ENCODE measurements at regions not wholly inside any gene's neighbourhood (a gene's known extent, or its start where the extent isn't known, plus 50 kb on each side); places are given as distances from the start of the nearest gene placed in this dataset.

DNA sequence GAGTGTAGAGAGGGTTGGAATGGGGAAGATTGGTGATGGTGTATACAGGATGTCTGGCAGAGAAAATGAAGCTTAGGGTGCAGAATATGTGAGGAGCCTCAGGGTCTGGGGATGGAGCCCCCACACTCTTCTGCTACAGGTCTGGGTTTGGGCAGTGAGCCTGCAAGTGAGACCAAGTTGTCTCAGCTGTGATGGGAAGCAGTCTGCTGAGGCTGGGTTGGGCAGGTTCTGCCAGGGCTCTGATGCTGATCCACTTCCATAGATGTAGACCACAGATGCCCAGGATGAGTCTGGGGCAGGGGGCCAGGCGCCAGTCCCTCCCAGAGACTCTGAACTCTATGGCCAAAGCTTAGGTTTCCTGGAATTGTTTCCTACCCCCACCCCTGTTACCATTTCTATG is 516.9 kb downstream of the PTPRU start:
- DNase-seq (ENCODE audit: low spot score) = no peak

DNA sequence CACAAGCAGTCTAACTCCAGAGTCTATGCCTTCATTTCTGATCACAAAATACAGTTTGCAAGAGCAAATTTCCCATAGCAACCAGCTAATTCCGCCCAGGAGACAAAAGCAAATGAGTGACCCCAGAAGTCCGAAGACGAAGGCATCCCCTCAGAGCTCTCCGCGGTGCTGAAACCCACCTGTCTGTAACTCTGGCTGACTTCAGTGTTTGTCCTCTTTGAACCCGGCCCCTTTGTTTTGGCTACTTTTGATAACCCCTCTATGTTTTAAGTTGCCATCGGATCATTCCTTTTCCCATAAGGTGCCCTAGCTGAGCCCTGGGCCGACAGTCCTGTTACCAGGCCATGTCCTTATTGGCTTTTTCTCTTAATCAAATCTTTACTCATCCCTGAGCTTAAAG is 515.8 kb downstream of the PTPRU start:
- no peak for DNase-seq (ENCODE audit: low spot score)

GRCh38 chr1:29749024-29749945 is 513.0 kb downstream of the PTPRU start:
- DNase-seq (ENCODE audit: low spot score) = no peak

- DNase-seq (ENCODE audit: low spot score) = no peak
These were observed 510.9 kb downstream of the PTPRU start for GRCh38 chr1:29747196-29747595.

DNA sequence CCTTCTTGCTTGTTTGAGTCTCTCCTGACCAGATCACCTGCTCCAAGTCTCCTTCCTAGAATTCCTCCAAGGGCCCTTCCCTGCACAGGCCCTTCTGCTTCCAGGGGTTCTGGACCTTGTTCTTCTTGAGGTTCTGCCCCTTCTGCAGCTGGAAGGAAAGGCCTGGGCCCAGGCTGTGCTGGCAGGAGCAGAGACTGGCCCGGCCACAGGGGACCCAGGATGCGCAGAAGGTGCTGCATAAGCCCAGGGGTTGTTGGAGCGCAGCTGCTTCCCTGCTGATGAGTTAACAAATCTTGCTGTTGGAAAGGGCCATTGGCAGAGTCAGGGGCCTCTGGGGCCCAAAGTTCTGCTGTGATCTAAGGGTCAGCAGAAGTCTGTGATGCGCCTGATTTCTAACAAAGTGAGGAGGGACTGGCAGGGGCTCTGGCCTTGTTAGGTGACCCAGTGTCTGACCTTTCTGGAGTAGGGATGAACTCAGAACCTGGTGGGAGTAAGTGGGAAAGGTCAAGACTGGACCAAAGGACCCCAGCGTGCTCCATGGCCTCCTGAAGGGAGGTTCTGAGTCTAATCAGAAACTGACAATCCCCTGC is 509.8 kb downstream of the PTPRU start:
- no peak for DNase-seq (ENCODE audit: low spot score)

- DNase-seq (ENCODE audit: low spot score) = no peak
These were observed 508.6 kb downstream of the PTPRU start for GRCh38 chr1:29744684-29745490.

DNA sequence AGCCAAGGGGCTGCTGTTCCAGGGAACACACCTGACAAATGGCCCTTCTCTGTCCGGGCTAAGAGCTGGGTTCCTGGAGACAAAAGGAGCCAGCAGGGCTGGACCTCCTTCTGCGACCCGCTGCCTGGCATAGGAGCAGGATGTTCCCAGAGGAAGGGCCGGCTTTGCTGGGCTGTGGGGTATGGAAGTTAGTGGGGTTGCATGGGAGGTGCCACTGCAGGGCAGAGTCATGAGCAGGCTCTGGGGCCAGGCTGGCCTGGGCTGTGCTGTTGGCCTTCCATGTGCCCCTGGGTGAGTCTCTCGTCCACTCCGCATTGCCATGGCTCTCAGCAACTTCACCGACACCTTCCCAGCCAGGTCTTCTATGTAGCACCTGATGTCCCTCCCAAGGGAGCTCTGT is 507.6 kb downstream of the PTPRU start:
- DNase-seq (ENCODE audit: low spot score) = no peak

GRCh38 chr1:29743264-29743663 is 506.9 kb downstream of the PTPRU start:
- DNase-seq (ENCODE audit: low spot score) = no peak

DNA sequence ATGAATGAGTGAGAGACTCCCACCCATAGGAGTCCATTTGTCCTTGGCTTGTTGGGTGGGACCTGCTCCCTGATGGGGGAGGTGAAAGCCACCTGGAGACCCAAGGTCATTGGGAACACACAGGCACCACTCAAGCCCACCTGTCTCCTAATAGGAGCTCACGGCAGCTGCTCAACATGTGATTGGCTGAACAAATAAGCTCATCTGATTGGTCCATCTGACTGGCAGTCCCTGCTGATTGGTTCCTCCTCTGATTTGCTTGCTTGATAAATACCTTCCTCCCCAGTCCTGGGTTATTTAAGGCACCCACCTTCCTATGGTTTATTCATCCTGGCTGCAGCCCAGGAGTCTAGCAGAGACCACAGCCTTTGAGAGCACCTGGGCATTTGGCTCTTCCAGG is 502.9 kb downstream of the PTPRU start:
- no peak for DNase-seq (ENCODE audit: low spot score)

DNA sequence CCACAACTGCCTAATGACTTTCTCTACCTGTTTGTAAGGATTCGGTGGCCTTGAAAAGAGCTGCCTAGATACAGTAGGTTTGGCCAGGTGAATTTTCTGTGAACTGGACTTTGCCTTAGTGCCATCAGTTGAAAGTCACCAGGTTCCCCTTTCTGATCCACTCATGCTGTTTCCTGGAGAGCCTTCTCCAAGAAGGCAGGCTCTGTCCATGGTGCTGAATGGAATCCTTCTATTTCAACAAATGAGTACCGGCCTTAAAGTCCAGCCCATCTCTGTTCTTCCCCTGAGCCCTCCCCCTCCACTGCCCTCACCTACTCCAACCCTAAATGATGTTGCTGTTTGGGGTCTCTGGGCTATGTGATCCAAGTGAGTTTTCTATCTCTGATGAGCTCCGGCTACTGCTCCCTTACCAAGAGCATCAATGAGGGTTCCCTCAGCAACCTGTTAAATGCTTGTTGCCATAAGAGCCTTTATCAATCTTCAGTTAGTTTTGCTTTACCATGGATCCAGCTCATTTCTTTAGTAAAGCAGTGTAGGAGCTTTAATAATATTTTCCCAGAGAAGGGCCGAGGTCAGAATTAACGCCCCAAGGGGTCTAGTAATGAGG is 500.4 kb downstream of the PTPRU start:
- DNase-seq (ENCODE audit: low spot score) = no peak

DNA sequence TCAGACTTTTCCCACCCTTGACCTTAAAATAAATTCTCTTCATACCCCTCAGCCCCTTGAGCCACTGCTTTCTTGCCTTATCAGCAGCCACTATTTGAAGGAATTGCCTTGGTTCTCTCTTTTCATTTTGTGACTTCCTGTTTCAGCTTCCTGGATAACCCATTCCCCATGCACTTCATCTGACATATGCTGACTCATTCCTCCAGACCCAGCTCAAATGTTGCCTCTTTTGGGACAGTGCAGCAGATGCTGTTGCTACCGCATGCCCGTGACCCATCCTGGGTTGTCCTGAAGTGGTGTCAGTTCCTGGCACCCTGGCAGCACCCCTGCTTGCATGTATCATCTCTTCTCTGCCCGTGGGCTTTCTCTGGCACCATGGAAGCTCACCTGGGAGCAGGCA is 496.1 kb downstream of the PTPRU start:
- no peak for DNase-seq (ENCODE audit: low spot score)

- no peak for DNase-seq (ENCODE audit: low spot score)
These were observed 494.3 kb downstream of the PTPRU start for GRCh38 chr1:29730623-29731022.

GRCh38 chr1:29729281-29729680 is 493.0 kb downstream of the PTPRU start:
- no peak for DNase-seq (ENCODE audit: low spot score)

GRCh38 chr1:29728703-29729102 is 492.4 kb downstream of the PTPRU start:
- no peak for DNase-seq (ENCODE audit: low spot score)

- no peak for DNase-seq (ENCODE audit: low spot score)
These were observed 488.9 kb downstream of the PTPRU start for GRCh38 chr1:29725262-29725661.

- DNase-seq (ENCODE audit: low spot score) = no peak
These were observed 486.3 kb downstream of the PTPRU start for GRCh38 chr1:29722598-29722997.

GRCh38 chr1:29719253-29719652 is 482.9 kb downstream of the PTPRU start:
- no peak for DNase-seq (ENCODE audit: low spot score)

- no peak for DNase-seq (ENCODE audit: low spot score)
These were observed 482.5 kb downstream of the PTPRU start for GRCh38 chr1:29718791-29719190.

- DNase-seq (ENCODE audit: low spot score) = no peak
These were observed 480.0 kb downstream of the PTPRU start for GRCh38 chr1:29716306-29716705.

DNA sequence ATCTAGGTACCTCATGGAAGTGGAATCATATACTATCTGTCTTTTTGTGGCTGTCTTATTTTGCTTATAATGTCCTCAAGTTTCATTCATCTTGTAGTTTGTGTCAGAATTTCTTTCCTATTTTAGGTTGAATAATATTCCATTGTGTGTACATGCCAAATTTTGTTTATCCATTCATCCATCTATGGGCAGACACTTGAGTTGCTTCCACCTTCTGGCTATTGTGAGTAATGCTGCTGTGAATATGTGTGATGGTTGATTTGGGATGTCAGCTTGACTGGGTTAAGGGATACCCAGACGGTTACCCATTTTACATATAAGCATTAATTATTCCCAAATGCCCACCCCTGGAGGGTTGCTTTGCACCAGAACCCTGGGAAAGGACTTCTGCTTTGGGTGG is 477.5 kb downstream of the PTPRU start:
- peak; percentile 4 for DNase-seq (ENCODE audit: low spot score)

GRCh38 chr1:29712801-29713200 is 476.5 kb downstream of the PTPRU start:
- no peak for DNase-seq (ENCODE audit: low spot score)

GRCh38 chr1:29712284-29712651 is 475.9 kb downstream of the PTPRU start:
- DNase-seq (ENCODE audit: low spot score) = no peak
